ENCODE measurements at regions not wholly inside any gene's neighbourhood (a gene's known extent, or its start where the extent isn't known, plus 50 kb on each side); places are given as distances from the start of the nearest gene placed in this dataset.

- TF ChIP-seq CTCF (IDR thresholded peaks at IDR 0.05 in 8 of 11, conservative IDR thresholded peaks at IDR 0.05 in 3 of 11) = no peak
- TF ChIP-seq POLR2A (IDR thresholded peaks at IDR 0.05) = no peak
- no peak for TF ChIP-seq POLR2AphosphoS5 (IDR thresholded peaks at IDR 0.05)
These were observed 60.4 kb downstream of the CAMK2N1 start for GRCh38 chr1:20425622-20426021.
